Stimulated activated CD4-positive, alpha-beta T cell treated with anti-CD3 and anti-CD28 coated beads, Interleukin-4, amount 100 ng/mL, for 48 hours (primary cell): ENCODE measurements at regions not wholly inside any gene's neighbourhood (a gene's known extent, or its start where the extent isn't known, plus 50 kb on each side); places are given as distances from the start of the nearest gene placed in this dataset.

Experiments
- DNase-seq, 2 donors: peaks; one replicate each; pipeline ENCODE4 v3.0.0-alpha.2; 2020; ENCODE audit warnings: low read depth in 2 of 2

DNA sequence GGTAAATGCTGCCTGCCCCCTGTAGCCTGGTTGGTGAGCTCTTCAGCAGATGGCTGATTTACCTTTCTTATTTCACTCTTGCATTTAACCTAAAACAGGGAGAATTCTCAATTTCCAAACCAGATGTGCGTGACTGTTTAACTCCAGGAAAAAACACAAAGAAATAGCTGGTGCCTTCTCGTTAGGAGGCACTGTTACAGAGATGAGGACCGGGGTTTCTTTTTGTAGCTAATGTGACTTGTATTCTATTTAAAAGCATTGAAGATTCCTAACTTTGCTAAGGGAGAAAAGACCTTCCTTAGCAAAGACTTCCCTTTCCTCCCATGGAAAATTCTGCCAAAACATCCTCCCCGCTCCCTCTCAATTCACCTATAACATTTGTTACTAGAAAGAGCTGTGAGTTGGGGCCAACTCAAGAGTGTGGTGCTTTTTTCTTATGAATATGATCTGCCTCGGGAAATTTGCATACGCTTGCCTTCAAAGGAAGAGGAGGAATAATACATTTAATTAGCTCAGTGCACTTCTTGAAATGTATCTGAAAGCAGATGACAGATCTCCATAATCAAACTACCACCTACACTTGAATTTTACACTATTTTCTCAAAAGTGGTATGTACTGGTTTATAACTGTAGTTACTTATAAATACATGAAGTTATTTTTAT, 102.0 kb upstream of the ARID2 start:
- DNase-seq: no peak

DNA sequence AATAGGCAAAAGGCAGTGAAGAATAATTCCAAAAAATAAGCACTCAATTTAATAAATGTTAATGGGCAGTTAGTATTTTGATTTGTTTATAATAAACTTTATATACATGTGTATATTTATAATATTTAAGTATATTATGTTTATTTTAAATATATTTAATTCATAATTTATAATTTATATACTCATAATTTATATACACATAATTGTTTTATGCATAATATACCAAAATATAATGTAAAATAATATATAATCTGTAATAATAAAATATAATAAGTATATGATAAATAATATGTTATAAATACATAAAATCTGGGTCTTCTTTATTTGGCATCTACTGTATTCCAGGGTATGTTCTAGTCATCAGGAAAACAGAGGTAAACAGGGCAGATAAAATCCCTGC, 100.2 kb upstream of the ARID2 start:
- no peak for DNase-seq

DNA sequence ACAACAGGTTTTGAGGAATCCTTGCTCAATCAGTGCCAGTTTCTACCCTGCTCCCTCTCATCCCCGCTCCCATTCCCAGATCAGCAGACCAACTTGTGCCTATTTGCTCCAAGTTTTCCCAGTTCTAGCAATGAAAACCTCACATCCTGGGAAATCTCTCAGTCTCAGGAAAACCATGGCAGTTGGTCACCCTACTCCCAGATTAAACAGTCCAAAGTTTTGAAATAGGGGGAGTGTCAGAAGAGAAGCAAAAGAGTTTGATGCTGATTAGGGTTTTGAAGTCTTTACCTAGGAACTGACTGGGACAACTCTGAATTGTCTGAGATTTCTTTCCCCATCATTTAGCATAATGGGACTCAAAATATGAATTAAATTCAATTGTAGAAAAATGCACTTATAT, 95.8 kb upstream of the ARID2 start:
- no peak for DNase-seq

DNA sequence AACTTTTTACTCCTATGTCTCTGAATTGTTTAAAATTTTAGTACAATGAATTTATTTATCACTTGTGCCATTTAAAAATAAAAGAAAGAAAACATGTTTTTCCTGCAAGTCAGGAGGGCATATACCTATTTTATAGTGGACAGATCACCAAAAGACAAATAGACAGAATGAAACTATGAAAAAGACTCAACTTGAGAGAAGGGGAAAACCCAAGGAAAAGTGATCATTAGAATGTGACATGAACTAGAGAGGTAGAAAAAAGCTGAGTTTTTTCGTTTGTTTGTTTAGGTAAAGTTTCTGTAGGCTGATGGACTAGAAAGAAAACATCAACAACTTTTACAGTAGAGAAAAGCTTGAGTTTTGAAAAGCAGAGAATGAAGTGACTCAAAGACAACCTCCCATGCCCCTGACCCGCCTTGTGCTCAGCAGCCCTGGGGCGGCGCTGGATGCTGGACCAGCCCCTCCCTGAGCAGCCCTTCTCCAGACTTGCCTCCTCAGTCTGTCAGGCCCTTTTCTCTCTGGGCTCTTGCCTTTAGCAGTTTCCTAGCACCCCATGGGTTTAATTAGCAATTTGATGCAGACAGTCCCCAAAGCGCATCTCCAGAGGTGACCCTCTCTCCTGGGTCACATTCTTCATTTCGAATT, 95.1 kb upstream of the ARID2 start:
- DNase-seq: no peak

DNA sequence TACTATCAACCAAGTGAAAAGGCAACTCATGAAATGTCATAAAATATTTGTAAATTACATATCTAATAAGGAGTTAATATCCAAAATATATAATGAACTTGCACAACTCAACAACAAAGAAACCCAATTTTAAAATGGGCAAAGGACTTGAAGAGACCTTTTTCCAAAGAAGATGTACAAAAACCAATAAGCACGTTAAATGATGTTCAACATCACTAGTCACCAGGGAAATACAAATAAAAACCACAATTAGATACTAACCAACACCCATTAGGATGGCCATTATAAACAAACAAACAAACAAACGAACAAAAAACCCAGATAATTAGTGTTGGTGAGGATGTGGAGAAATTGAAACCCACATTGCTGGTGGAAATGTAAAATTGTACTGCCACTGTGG, 92.3 kb upstream of the ARID2 start:
- no peak for DNase-seq

DNA sequence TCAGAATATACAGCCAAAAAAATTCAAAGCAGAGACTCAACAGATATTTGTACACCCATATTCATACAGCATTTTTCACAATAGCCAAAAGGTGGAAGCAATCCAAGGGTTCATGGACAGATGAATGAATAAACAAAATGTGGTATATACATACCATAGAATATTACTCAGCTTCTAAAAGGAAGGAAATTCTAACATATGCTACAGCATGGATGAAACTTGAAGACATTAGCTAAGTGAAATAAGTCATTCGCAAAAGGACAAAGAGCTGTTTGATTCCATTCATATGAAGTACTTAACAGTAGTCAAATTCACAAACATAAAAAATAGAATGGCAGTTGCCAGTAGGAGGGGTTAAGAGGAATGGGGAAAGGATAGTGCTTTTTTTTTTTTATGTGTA, 91.8 kb upstream of the ARID2 start:
- DNase-seq: no peak

DNA sequence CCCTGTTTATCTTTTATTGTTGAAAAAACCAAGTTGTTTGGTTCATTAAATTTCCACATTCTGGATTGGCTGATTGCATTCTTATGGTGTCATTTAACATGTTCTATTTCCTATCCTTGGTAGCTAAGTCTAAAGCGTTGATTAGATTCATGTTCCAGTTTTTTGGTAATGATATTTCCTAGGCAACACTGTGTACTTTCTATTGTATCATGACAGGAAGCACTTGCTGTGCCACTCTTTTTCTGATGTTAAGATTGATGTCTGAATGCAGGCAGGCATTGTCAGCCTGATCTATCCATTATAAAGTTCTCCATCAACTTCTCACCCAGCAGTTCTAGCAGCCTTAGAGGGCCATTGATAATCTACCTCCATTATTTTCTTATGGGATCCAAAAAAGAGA, 91.1 kb upstream of the ARID2 start:
- no peak for DNase-seq

DNA sequence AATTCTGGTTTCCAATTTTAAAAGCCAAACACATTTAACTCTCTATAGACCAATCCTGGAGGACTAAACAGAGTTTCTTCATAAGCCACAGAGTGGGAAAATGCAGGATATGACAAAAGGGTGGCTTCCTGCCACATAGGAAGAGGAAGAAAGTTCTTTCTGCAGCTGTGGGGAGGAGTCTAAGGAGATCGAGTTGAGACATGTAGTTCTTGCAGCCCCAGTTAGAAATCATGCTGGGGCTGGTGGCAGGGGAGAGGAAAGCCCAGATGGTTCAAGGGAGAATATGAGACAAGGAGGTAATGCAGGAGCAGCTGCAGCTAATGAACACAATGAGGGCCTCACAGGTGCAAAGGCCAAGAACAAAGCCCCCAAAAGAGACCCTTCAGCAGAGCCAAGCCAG, 85.0 kb upstream of the ARID2 start:
- DNase-seq: no peak

DNA sequence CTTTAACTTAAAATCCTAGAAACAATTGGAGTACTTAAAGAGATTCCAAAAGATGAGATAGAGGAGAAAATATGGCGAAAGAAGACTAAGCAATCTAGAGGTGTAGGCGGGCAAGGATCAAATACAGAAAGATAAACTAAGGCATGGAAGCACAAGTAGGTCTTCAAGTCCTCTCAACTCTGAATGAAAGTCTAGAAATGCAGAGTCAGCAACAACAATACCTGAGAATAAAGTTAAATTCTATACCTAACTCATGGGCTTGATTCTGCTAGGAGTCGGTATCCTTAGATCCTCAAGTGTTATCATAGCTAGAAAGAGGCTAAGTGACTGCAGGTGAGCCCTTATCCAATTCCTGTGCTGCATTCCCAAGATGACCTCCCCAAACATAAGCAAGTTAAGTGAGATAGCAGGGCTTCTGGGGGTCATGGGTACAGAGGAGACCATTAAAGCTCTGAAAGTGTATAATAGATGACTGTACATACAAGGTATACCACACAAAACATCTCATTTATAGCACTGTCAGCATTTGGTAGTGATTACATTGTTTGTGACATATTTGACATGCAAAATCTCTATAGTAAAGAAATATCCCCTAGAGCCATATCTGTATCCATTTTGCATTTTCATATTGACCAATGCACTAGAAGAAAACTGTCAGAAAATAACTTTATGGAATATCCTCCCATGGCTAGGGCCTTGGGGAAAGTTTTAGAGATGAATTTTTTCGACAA, 82.5 kb upstream of the ARID2 start:
- DNase-seq: no peak

DNA sequence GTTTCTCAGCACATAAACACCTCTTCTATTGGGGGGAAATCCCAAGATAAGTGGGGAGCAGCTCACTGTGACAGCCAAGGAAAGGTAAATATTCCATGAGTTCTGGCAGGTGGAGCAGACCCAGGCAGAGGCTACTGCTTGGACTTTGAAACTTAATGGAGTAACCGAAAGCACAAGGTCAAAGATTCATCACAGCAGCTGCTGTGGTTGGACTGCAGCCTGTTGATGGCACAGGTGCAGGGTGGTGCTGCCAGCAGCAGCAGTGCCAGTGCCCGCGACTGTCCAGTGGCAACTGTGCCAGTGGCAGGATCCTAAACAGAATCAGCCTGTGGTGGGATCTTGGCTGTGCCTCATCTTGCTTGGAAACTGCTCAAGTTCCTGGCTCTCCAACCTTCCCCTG, 81.4 kb upstream of the ARID2 start:
- DNase-seq: no peak

DNA sequence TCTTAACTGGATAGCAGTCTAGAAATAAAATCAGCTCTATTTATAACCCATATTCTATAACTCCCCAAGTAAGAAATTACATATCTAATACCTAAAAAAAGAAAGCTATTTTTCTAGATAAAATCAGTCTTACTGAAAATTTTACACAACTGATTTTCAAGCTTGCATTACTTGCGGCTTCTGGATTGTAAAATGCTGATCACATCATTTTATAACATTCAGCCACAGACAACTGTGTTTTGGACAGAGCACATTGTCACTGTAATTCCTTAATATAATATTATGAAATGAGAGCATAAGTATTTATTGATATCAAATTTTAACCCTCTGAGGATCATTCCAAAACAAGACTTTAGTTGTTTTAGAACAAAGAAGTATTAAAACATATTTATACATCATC, 78.5 kb upstream of the ARID2 start:
- DNase-seq: no peak

DNA sequence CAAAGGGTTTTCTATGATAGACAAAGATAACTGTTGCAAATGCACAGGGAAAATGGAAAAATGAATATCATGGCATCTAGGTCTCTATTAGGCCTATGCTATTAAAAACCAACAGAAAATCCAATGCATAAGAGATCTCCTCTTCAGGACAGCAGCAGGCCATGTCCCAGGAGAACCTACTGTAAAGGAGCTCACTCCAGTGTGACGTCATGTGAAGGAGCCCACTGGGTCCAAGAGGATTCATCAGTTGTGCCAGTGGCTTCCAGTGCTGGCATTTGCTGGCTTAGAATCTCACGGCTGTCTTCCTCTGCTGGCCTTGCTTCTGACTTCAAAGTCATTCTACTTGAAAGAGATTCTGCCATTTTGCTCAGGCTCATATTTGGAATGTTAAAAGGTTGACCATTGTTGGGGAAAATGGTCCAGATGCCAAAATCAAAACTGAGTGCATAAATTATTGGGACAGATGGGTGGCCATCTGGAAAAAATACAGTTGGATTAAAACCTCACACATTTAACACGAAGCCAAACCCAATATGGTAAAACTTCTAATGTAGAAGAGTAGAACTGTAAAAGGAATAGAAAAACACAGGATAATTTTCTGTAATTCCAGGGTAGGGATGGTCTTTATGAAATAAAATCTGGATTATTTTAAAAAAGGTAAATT, 75.4 kb upstream of the ARID2 start:
- no peak for DNase-seq

DNA sequence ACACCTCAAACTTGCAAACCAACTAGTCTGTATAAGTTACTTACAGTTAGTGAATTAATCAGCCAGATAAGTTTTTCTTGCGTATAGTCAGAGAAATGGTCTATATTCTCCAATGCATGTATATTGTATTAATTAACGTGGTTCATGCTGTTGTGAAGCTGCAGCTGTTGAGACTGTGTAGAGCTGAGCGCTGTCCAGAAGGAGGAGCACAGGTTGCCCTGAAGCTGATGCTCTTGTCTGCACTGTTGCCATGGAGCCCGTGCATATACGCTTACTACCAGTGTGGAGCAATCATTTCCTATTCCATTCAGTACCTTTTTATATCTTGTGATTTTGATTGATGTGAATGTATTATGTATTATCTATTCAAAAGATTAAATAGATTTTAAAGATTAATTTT, 74.3 kb upstream of the ARID2 start:
- DNase-seq: peak; percentile 5 to 6

DNA sequence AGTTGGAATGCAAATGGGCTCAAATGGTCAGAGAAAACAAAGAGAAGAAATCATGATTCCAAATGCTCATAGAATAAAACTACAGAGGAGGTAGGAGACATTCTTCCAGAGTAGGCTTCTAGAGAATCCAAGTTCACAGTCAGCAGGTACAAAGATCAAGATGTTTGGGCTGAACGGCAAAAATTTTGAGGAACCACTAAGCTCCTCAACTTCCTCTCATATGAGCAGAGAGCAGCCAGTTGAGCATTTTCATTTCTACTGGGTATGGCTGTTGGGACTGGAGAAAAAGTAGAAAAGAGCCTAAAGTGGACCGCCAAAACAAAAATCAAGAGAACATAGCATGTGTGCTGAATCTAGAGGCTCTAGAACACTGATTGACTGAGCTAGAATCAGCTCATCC, 73.8 kb upstream of the ARID2 start:
- no peak for DNase-seq

DNA sequence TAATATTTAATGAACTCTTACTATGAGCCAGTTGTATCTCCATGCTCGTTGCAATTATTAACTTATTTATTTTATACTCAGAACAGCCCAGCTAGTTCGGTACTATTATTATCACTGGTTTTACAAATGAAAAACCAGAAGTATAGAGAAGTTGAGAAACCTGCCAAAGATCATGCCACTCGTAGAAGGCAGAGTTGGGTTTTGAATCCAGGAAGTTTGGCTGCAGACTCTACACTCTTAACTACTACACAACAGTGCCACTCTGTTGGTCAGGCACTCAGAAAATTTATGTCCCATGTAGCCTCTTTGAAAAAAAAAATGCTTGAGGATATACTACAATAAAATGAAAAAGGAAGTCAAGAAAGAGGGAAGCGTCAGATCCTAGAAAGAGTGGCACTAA, 71.5 kb upstream of the ARID2 start:
- no peak for DNase-seq

DNA sequence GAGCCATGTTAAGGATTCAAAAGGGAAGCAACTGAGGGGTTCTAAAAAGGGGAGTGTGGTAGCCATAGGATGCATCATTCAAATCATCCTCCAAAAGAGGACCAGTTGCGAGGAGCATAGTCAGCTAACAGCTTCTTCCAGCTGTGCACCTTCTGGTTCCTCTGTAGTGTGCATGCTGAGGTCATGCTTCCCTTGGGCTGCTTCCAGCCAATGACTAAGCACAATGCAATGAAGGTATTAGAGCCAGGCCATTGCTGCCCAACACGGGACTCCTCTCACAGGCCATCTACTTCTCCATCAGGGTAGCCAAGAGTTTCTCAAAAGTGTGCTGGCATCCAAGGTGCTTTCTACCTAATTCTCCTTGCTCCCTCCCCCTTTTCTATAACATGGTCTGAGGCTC, 69.2 kb upstream of the ARID2 start:
- DNase-seq: no peak

DNA sequence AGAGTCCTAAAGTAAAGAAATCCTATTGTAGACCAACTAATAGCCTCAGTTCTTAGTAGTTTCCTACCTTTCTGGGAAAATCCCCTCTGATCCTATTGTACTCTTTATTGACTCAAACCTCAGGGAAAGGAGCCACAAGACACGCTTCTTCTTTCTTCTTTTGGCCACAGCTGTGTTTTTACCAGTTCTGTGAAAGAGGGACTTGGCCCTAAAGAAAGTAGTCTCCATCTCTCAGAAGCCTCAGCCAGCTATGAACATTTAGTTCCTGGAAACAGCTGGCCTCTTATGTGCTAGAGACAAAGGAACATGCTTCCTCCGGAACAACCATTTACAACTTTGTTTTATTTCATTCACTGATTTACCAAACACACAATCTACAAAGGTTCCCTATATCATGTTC, 66.1 kb upstream of the ARID2 start:
- DNase-seq: no peak

DNA sequence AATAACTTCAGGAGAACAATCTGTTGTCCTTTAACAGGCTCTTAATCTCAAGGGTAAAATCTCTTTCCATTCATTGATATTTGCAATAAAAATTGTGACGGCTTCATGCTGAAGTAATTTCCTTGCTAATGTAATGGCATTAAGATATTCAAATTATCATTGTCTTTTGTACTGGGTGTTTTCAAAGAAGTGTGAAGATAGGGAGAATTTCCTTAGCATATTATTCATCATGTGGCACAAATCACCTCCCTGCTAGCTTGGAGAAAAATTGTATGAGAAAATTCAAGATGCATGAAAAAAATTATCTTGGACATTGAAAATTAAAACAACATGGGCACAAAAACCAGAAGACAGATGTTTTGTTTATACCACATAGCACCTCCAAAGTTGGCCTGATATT, 63.6 kb upstream of the ARID2 start:
- no peak for DNase-seq

DNA sequence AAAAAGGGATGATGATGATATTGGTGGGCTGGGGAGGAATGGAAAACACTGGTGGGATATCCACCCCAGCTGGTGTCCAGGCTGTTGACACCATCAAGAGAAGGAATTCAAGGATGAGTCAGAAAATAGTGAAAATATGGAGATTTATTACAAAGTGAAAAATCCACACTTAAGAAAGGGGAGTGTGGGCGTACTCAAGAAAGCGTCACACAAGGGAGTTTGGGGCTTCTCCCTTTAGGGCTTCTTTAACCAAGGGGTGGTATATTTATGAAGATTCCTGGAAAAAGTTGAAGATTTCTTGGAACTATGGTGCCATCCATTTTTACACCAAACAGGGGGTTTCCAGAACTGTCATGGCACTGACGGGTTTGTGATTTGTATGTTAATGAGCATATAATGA, 63.1 kb upstream of the ARID2 start:
- DNase-seq: no peak

DNA sequence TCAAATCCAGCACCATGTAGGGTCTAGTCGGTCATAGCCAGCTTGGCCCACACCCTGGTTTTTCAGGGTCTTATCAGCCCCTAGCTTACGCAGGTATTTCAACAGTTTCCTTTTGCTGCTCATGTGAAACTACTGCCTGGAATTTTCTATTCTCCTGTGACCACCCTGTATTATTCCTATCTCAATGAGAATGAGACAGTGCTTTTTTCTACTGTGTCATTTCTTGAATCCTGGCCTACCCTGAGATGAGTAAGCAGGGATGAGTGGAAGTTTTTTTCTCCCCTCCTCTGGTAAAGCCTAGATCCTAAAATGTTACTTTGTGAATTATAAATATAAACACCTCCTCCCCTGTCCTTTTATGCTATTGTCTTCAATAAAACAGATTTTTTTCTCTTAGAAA, 62.7 kb upstream of the ARID2 start:
- no peak for DNase-seq

DNA sequence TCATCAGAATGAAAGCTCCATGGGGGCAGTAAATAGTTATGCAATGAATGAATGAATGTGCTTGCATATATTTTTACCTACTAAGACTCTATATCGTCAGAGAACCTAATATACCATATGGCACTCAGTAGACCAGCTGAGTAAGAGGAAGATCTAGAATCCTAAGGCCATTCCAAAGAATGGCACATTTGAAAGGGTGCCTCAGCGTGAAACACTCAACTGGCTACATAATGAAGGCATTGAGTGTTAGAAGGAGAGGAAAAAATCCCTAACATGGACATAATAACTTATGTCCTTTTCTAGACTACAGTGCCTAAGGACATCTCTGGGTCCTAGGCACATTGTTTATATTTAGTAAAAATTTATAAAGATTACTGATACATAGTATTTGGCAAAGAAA, 61.7 kb upstream of the ARID2 start:
- DNase-seq: no peak

DNA sequence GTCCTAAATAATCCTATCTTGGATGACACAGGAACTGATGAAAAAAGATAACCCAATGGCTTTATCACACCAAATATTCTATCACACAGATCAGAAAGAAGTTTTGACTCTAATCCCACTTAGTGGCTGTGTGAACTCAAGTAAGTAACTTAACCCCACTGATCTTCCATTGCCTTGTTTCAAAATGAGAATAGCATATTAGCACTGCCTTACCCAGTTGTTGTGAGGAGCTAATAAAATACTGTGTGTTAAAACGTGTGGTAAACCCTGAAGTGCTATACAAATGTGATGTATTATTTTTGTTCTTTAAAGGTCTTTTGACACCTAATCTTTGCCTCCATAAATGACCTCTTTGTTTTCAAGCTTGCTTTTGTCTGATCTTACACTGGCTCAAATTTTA, 60.9 kb upstream of the ARID2 start:
- DNase-seq: no peak

DNA sequence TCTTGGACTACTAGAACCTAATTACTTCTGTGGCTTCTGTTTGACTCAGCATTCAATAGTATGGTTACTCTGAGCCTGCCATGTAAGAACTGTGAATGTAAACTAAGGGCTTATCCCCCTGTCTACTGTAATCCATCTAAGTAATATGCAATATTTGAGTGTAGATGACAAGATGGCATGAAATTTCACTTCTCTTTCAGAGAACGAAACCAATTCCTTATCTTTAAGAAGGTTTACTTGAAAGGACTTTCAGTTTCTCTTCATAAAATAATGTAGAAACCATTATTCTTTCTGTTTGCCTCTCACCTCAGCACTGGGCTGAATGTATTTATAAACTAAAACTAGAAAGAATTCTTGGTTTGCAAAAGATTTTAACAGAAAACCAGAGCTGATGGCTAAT, 60.4 kb upstream of the ARID2 start:
- DNase-seq: no peak
